HG02588 (cell line): ENCODE measurements at regions not wholly inside any gene's neighbourhood (a gene's known extent, or its start where the extent isn't known, plus 50 kb on each side); places are given as distances from the start of the nearest gene placed in this dataset.
"Not testable (repeated sequence)": the region's sequence is repeated elsewhere in the genome, so short reads cannot be mapped to it uniquely, and the experiment has no call there.

Source experiments
- ATAC-seq: cut with Tn5 transposase; IDR thresholded peaks from one replicate; pipeline ENCODE4 v1.9.1; 2021; ENCODE audit warnings: mild to moderate bottlenecking, moderate library complexity; ENCODE audit not compliant: unreplicated experiment

DNA sequence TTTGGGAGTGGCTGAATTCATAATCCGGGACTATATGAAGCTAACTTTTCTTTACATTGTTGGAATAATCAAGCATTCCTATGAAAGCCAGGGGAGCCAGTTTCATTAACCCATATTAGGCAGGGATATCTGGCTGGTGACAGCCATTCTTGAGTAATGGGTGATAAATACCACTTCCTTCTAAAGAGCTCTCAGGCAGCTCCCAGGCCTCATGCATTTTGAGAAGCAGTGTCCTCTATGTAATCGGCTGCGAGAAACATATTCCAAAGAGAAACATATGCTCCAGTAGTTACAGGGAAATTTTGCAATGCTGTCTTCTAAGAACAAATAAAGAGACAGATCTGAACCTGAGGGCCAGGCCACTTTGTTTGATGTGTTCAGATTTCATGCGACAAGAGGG lies 83.1 kb downstream of the MSX2 start:
- ATAC-seq: no peak

DNA sequence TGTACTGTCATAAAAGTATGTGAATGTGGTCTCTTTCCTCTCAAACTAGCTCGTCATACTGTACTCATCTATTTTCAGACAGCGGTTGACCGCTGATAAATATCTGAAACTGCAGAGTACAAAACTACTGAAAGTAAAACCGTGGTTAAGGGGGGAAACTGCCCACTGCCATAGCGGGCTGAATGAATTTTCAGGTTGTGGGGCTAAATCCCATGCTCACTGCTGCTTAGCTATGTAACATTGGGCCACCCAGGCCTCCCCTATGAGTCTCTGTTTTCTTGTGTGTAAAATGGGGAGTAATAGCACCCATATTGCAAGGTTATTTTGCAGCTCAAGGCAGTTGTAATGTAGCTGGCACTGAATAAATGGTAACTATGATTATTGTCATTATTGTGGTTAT lies 82.3 kb downstream of the MSX2 start:
- no peak for ATAC-seq

GRCh38 chr5:174801798-174802197 lies 77.4 kb downstream of the MSX2 start:
- no peak for ATAC-seq

- no peak for ATAC-seq
Measured at GRCh38 chr5:174800435-174800834, 76.1 kb downstream of the MSX2 start.

DNA sequence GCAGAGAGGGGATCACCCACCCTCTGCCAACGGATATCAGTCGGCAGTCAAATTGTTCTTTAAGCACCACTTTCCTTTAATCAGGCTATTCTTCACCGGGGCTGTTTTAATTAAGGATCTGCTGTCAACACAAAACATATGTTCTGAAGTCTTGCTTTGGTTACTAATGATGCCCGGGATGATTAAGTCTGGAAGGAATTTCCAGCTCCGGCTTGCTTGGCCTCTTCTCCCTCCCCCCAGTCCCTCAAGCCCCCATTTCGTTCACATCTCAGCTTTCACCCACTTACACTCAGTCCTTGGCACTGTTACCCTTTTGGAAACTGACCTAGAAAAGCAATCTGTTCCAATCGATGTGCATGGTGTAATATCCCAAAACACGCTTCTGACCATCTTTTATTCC lies 74.7 kb downstream of the MSX2 start:
- no peak for ATAC-seq

DNA sequence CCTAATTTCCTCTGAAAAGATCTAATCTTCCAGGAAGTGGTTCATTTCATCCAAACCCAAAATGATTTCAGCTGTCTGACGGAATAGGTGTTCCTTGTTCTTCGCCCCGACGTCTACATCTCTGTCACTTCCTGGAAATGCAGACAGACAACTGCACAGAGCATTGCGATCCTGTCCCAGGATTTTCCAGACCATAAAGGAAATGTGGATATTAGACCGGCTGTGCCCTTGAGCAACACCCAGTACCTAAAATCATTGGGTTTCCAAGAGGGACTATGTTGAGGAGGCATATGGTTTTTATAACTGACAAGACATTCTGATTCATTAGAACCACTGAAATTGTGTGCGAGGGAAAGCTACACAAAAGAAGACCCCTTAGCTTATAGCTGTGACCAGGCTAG lies 74.2 kb downstream of the MSX2 start:
- no peak for ATAC-seq

- ATAC-seq: no peak
Measured at GRCh38 chr5:174796711-174797192, 72.4 kb downstream of the MSX2 start.

DNA sequence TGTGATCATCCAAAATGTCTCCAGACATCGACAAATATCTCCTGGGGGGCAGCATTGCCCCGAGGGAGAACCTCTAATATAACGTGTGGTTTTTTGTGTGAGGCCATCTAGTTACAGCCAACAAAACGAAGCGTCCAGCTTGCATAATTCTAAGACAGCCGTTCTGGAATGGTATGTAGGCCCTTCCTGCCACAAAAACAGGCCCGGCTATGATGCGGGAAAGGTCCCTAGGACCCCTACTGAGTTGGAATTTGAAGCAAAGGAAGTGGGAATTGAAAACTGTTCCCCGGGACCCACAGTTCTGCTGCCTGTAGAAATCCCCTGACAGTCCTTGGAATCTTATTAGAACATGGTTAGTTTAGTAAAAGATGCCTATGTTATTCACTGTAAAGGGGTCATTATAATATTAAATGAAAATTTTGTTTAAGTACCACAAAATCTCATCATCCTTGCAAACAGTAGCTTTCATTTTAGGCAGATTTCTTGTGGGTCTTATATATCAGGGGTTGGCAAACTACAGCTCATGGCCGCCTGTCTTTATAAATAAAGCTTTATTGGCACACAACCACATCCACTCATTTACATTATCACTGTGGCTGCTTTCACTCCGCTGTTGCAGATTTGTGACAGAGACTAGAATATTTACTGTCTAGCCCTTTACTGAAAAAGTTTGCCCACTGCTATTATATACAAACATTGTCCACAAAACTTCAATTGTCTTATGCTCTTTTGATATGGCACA lies 70.7 kb downstream of the MSX2 start:
- ATAC-seq: no peak

GRCh38 chr5:174793684-174794328 lies 69.4 kb downstream of the MSX2 start:
- peak; percentile 55 for ATAC-seq

DNA sequence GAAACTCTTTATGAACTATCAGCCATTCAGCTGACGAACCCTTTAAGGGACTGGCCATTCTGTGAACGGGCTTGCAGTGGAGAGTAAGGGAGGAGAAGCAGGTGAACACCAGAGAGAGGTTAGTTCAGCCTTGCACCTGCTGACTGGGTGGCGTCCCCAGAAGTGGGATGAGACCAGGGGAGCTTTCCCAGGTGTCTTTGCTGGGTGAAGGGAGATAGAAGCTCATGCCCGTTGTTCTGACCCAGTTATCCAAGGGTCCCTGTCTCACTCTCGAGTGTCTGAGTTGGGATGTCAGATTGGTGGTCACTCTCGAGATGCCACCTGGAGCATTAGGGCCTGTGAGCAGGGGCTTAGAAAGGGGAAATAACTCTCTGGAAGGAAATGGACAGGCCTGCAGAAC lies 68.7 kb downstream of the MSX2 start:
- no peak for ATAC-seq

- ATAC-seq: not testable (repeated sequence)
Measured at GRCh38 chr5:174792265-174792664, 67.9 kb downstream of the MSX2 start.

- ATAC-seq: no peak
Measured at GRCh38 chr5:174790906-174791305, 66.5 kb downstream of the MSX2 start.

DNA sequence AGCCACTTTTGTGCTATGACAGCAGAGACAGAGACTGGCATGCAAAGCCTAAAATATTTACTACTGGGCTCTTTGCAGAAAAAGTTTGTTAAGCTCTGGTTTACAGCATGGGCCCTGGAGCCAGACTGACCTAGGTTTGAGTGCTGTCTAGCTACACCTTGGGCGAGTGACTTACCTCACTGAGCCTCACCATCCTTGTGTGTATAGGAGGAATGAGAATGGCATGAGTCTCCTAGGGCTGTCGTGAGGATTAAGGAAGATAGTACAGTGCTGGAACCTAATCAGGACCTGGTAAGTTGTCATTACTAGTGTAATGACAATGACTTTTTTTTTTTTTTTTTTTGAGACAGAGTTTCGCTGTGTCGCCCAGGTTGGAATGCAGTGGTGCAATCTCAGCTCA lies 65.2 kb downstream of the MSX2 start:
- no peak for ATAC-seq

DNA sequence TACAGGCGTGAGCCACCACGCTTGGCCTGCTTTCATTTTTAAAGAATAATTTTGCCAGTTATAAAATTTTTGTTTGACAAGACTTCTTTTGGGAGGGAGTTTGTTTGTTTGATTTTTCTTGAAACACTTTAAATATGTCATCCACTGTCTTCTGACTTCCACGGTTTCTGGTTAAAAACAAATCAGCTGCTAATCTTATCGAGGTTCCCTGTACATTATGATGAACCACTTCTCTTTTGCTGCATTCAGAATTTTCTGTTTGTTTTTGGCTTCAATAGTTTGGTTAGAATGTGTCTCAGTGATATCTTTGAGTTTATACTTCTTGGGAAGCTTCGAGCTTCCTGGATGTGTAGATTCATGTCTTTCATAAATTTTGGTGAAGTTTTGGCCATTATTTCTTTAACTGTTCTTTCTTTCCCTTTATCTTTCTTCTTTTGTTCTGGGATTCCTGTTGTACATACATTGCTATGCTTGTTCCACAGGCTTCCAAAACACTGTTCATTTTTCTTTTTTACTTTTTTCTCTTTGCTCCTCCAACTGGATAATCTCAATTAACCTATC lies 60.8 kb downstream of the MSX2 start:
- ATAC-seq: no peak
